NCI-H446 treated with DMSO at 0.1 percent for 48 hours (cell line): ENCODE measurements at regions not wholly inside any gene's neighbourhood (a gene's known extent, or its start where the extent isn't known, plus 50 kb on each side); places are given as distances from the start of the nearest gene placed in this dataset.
A peak's percentile ranks its signal among the peaks of the same experiment; 100 is the strongest.

Experiments used
- DNase-seq: peaks from one replicate; lab custom pipeline; 2025; lab: John Stamatoyannopoulos, UW

GRCh38 chr20:50258790-50259483 lies 68.3 kb downstream of the CEBPB start:
- DNase-seq: no peak

DNA sequence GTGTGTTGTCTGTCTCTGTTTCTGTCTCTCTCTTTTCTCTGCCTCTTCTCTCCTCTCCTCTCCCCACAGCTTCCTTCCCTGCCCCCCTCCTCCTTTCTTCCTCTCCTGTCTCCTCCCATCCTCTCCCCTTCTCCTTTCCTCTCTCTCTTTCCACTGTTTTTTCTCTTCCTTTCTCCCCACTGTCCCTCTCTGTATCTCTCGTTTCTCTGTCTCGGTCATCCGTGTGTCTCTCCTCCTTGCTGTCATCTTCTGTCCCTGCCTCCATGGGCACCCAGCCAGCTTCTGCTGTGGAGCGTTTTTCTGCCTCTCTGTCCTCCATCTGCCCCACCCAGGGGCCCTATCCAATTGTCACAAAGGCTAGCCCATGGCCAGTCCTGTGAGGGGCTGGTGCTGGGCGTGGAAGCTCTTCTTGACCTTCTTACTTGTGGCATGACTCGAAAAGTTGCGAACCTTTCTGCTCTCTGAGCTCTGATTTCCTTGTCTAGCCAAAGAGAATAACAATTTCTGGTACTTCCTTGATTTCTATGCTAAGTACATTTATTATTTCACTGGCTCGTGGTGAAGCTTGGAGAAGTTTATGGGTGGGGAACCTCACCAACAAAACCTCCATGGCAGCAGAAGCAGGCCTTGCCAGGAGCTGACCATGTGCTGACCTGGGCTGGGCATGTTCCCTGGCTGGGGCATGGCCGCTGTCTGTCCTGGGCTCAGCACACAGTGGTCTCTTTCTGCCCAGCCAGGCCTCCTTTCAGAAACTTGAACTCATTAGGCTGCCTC lies 69.3 kb downstream of the CEBPB start:
- DNase-seq: no peak

- DNase-seq: no peak
Observed at GRCh38 chr20:50260479-50261221, 70.0 kb downstream of the CEBPB start.

DNA sequence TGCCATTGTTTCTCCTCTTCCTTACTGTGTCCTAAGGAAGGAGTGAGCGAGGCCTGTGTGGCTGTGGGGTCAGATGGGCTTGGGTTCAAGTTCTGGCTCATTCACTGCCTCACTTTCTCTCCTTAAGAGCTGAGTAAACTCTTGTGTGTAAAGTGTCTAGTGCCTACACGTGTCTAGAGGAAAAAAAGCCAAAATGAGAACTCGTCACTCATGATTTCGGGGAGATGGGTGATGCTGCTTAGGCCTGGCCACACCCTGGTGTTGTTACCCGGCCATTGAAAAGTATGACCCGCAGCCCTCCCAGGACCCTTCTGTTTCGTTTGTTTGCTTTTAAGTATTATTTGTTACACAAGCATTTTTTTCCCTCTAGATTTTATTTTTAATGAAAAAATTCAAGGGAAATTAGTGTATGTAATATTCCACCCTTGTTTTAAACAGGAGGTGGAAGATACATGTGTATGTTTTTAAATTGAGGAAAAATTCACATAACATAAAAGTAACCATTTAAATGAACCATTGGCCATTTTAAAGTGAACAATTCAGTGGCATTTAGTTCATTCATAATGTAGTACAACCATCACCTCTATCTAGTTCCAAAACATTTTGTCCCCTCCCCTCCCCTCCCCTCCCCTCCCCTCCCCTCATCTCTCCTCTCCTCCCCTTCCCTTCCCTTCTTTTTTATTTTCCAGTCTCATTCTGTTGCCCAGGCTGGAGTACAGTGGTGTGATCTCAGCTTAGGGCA lies 71.0 kb downstream of the CEBPB start:
- DNase-seq: no peak

DNA sequence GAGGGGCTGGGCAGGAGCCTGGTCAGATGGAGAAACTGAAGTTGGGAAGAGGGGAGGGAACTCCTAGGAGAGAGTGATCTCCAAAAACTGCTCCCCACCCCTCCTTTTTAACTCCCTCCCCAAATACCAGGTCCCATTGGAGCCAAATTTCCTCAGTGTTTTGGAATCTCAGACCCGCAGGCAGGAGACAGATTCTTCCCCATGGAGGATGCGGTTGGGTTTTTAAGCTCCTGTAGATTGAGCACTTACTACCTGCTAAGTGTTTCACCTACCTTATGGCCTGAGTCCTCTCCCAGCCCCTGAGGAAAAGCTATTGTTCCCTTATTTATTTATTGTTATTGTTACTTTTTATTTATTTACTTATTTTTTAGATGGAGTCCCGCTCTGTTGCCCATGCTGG lies 73.2 kb downstream of the CEBPB start:
- no peak for DNase-seq

GRCh38 chr20:50264534-50265145 lies 74.0 kb downstream of the CEBPB start:
- no peak for DNase-seq

DNA sequence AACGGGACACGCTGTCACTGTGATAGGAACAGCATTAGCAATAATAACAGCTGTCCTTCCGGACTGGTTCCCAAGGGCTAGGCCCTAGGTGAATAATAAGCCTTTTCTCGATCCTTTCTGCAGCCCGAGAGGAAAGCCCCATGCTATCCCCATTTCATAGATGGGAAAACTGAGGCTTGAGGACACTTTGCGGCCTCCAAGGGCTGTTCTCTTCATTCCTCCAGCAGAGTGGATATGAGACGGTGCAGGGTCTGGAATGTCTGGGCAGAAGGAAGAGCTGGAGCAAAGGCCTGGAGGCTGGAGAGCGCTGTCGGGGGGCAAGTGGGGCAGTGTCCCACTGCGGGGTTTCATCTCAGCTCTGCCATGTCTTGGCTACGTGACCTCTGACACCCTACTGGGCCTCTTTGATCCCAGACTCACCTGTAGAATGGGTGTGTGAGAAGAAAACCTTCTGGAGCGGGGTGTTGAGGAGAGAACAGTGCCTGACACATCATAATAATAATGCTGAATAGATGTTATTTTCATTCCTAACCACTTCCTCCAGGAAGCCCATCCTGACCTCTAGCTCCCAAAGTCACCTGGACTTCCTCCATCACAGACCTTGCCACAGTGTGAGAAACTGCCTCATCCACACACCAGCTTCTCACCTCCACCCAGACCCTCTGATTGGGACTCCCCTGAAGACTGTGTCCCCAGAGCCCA lies 74.8 kb downstream of the CEBPB start:
- DNase-seq: no peak

DNA sequence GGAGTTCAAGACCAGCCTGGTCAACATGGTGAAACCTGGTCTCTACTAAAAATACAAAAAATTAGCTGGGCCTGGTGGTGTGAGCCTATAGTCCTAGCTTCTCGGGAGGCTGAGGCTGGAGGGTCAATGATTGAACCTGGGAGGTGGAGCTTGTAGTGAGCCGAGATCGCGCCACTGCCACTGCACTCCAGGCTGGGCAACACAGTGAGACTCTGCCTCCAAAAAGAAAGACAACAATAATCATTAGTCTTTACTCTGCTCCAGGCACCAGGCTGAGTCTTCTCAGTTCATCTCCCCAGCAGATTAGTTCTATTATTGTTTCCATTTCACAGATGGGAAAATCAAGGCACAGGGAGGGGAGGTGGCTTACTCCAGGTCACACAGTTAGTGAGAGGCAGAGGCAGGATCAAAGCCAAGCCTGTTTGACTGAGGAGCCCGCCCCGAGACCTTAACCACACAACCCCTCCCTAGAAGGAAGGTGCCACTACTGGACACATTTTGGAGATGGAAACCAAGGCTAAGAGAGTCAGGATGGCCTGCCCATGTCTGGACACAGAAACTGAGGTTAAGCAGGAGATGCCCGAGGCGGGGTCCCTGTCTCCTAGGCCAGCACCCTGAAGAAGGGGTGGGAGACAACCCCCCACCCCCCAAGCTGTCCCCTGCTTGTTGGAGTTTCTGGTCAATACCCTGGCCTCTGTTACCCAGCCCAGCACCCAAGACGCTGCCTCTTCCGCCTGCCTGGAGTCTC lies 75.8 kb downstream of the CEBPB start:
- no peak for DNase-seq

DNA sequence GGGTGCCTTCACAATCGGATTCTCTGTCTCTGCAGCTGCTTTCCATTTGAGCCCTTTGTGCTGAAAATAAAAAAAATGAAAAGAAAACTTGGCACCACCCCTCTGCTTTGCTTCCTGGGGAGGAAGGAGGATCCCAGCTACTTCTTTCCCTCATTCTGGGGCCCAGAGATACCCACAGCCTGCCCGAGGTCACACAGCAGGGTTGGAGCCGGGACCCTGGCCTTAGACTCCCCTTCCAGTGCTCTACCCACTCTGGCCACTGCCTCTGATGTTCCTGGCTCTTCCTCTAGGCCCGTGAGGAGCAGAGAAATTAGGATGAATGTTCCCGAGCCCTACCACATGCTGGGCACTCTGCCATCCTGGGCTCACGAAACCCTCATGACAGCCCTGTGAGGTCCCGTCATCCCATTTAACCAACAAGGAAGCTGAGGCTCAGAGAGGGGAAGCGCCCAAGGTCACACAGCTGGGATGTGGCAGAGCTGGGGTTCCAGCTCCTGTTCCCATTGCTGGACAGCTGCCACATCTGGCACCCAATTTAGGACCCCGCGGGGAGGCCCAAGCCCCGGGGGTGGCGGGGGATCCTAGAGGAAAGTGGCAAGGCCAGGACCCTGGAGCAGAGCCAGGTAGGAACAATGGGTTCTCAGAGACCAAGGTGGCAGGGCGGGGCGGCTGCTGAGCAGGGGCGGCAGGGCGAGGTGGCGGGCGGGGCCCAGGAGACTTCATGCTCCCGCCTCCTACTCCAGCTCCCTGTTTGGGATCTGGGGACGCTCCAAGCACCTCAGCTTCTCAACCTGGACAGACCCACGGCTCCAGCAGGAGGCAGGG lies 76.6 kb downstream of the CEBPB start:
- DNase-seq: no peak

DNA sequence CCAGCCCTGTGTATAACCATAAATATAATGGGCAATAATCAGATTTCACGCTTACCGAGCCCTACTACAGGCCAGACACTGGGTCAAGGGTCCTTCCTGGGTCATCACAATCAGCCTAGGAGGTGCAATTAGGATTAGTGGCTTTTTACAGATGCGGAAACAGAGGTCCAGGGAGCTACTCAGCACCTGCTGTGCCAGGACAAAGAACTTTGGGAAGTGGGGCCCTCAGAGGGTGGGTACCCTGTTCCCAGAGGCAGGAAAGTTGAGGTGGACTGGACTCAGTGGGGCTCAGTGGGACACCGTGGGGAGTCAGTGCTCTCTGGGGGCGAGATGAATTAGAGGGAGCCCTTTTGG lies 77.2 kb downstream of the CEBPB start:
- DNase-seq: no peak

DNA sequence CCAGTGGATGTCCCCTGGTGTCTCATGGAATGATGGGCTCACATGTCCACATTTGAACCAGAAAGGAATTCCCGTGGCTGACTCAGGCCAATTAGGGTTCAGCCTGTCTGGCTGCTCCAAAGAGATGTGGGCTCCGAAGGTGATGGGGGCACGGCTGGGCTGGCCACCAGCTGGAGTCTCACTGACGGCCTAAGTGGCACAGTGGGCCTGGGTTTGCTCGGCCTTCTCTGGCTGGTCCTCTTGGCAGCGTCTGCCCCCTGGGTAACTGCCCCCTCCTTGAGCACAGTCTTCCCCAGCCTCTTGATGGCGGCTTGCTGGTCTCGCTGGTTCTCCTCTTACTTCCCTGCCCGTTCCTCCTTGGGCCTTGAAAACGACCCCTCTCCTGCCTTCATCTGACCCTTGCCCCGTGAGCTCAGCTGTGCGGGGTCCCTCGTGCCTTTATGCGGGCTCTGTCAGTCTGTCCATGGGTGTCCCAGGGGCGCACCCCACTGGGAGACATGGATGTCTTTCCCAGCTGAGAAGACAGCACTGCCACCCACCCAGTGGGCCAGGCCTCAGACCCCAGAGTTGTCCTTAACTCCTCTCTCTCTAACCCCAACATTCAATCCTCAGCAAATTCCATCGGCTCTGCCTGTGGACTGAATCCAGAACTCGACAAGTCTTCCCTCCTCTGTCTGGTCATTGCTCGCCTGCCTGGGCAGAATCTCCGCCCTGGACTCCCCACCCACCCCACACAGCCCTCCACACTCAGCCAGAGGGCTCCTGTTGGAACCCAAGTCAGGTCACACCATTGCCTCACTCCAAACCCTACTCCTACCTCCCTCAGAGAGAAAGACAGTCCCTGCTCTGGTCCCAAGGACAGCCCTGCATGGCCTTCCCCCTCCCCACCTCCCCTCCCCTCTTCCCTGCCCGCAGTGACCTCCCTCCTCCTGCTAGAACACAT lies 78.7 kb downstream of the CEBPB start:
- no peak for DNase-seq

DNA sequence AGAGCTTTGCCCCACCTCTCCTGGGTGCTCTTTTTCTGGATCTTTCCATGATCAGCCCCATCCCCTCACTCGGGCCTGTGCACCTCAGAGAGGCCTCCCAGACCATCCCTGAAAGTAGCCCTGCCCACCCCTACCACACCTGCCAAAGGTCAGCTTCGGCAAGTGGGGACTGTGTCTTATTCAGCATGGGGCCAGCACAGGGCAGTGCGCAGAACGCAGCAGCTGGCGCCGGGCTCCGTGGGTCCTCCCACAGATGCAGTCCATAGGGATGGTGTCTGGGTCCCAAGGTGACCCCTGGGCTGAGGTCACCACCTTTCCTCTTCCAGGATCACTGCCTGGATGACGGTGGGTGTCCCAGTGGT lies 79.4 kb downstream of the CEBPB start:
- no peak for DNase-seq

- DNase-seq: no peak
Observed at GRCh38 chr20:50270569-50270968, 79.9 kb downstream of the CEBPB start.

DNA sequence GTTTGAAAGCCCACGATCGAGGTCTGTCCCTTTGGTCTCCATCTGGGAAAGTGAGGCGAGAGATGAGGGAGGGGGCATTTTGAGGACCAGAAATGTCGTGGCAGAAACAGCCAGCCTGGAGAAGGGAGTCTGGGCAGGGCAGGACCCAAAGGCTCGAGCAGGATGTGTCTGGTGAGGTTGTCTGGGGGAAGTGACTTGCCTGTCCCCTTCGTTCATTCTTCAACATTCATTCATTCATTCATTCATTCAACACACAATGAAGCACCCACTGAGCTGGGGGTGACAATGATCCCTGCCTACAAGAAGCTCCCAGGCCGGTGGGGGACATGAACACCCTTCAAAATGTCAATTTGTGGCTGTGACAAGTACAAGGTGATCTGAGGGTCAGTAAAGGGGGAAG lies 80.5 kb downstream of the CEBPB start:
- no peak for DNase-seq

- DNase-seq: no peak
Observed at GRCh38 chr20:50271612-50272011, 81.0 kb downstream of the CEBPB start.

DNA sequence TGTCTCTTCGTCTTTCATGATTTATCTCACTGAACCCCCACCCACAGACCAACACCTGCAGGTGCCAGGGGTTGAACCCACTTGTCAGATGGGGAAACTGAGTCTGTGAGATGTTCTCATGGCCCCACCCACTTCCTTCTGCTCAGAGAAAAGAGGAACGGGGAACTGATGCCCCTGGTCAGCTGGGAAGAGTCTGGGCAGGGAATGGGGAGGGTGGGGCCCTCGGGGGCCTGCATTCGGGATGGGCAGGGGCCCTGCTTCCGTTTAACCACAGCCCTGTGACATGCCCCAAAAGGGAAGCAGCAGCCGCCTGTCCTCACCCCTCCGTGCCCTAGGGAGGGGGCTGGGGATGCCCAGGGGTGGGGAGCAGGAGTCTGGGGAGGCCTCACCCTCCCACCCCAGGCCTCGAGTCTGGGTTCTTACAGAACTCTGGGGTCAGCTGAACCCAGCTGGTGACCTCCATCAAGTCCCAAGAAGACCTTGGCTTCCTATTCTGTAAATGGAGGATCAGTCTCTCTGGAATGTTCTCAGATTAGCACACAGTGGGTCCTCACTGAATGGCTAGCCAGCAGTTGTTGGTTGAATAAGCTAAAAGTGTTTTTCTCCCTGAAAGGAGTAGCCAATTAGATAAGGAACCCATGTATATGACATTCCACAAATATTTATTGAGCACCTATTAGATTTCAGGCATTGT lies 81.5 kb downstream of the CEBPB start:
- DNase-seq: no peak

GRCh38 chr20:50272724-50273446 lies 82.3 kb downstream of the CEBPB start:
- DNase-seq: peak; percentile 14
